GM12875 (cell line): ENCODE measurements at regions not wholly inside any gene's neighbourhood (a gene's known extent, or its start where the extent isn't known, plus 50 kb on each side); places are given as distances from the start of the nearest gene placed in this dataset.
"Not testable (repeated sequence)": the region's sequence is repeated elsewhere in the genome, so short reads cannot be mapped to it uniquely, and the experiment has no call there.

Experiments
- H3K4me3 ChIP-seq: one replicate; pipeline ENCODE4 v1.5.1; 2011; ENCODE audit warnings: low read depth, low read length, control low read depth
- TF ChIP-seq, protein P1 (sequence below): IDR thresholded peaks from 2 replicates; pipeline ENCODE4 v1.5.1; 2011; ENCODE audit warnings: low read depth, mild to moderate bottlenecking, control low read depth, inconsistent platforms, low read length, moderate library complexity, borderline replicate concordance; ENCODE audit not compliant: insufficient read depth

GRCh38 chr17:77286391-77286640, 145.5 kb downstream of the SEC14L1 start:
- no peak overlapping the region for H3K4me3 ChIP-seq
- TF ChIP-seq, protein P1, sequence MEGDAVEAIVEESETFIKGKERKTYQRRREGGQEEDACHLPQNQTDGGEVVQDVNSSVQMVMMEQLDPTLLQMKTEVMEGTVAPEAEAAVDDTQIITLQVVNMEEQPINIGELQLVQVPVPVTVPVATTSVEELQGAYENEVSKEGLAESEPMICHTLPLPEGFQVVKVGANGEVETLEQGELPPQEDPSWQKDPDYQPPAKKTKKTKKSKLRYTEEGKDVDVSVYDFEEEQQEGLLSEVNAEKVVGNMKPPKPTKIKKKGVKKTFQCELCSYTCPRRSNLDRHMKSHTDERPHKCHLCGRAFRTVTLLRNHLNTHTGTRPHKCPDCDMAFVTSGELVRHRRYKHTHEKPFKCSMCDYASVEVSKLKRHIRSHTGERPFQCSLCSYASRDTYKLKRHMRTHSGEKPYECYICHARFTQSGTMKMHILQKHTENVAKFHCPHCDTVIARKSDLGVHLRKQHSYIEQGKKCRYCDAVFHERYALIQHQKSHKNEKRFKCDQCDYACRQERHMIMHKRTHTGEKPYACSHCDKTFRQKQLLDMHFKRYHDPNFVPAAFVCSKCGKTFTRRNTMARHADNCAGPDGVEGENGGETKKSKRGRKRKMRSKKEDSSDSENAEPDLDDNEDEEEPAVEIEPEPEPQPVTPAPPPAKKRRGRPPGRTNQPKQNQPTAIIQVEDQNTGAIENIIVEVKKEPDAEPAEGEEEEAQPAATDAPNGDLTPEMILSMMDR = no peak

DNA sequence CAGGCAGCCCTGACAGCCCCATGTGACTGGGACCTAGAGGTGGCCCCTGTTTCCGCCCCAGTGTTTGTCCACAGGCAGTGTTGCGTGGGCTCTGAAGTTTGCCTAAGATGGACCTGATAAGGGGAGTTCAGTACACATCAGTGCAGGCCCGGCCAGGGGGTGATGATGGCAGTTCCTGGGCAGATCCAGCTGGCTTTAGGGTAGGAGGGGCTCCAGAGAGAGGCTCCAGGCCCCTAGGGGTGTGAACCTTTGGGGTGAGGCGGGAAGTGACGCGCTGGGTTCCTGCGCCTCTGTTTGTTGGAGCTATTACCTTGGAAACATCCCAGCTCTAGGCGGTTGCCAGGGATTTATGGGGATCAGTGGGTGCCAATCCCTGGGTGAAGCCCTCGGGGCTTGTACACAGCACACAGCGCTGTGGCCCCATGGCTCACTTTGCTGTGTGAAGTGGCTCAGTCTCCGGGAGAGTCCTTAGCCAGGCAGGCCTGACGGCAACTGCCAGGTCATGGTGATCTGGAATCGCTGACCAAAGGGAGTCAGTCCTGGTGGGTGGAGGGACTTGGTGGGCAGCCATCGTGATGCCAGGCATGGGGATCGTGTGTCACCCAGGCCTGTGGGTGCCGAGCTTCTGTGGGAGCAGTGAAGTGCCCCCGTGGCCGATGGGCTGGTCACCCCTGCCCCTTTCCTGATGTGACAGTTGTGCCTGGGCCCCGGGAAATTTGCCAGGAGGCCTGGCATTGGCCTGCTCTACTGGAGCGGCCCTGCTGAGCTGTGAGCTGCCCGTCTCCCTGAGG, 146.1 kb downstream of the SEC14L1 start:
- TF ChIP-seq, protein P1 = no peak
- no peak overlapping the region for H3K4me3 ChIP-seq

- H3K4me3 ChIP-seq = no peak overlapping the region
- TF ChIP-seq, protein P1 = no peak
Measured at GRCh38 chr17:77287432-77288068, 146.8 kb downstream of the SEC14L1 start.

GRCh38 chr17:77288115-77288619, 147.4 kb downstream of the SEC14L1 start:
- H3K4me3 ChIP-seq = no peak overlapping the region
- TF ChIP-seq, protein P1 = no peak

GRCh38 chr17:77290759-77291558, 150.2 kb downstream of the SEC14L1 start:
- H3K4me3 ChIP-seq = not testable (repeated sequence)

- TF ChIP-seq, protein P1 = no peak
- no peak overlapping the region for H3K4me3 ChIP-seq
Measured at GRCh38 chr17:77291591-77292386, 151.0 kb downstream of the SEC14L1 start.

DNA sequence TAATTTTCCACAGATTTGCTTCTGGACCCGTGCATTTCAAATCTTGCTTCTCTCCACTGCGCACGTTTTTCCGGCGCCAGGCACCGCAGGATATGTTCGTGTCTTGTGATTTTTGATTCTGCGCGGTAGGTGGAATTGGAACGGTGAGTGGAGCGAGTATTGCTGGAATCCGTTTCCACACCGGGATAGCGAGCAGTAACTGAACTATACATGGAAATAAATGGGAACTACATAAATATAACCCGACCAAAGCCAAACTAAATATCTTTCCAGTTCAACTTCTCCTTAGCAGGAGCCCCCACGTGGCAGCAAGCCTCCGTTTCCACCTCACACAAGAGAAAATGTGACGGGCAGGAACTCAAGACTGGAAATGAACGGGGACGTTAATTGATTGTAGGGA, 154.0 kb downstream of the SEC14L1 start:
- TF ChIP-seq, protein P1 = no peak
- no peak overlapping the region for H3K4me3 ChIP-seq
